ENCODE measurements at regions not wholly inside any gene's neighbourhood (a gene's known extent, or its start where the extent isn't known, plus 50 kb on each side); places are given as distances from the start of the nearest gene placed in this dataset.

GRCh38 chr2:226680719-226681118 is 118.9 kb downstream of the IRS1 start:
- Histone ChIP-seq H3F3A (replicated peaks; ENCODE audit: low read depth) (no peaks in the 10 kb centered on the region), H3K4me2 (no peak overlapping the region), H2AFZ (no peak overlapping the region), H3K36me3 (ENCODE audit: insufficient read depth) (no peaks in the 10 kb centered on the region), H3K79me2 (replicated peaks; ENCODE audit: insufficient read depth) (no peaks in the 10 kb centered on the region), H3K4me3 (no peak overlapping the region), H3K27ac (ENCODE audit: low read depth) (no peak overlapping the region), H4K20me1 (replicated peaks; ENCODE audit: insufficient read depth) (no peaks in the 10 kb centered on the region), H3K27me3 (ENCODE audit: insufficient read depth) (no peaks in the 10 kb centered on the region), H3K4me1 (ENCODE audit: insufficient read depth) (no peaks in the 10 kb centered on the region), H3K9me2 (ENCODE audit: insufficient read depth) (no peaks in the 10 kb centered on the region)
- no peak overlapping the region for H3K4me3 Mint-ChIP-seq
- TF ChIP-seq CTCF (conservative IDR thresholded peaks at IDR 0.05; ENCODE audit: low read depth in 2 of 2) (no peak), STAT1 (IDR thresholded peaks at IDR 0.05; ENCODE audit: unreplicated experiment) (no peak), ZNF114 (CRISPR knock-in tag; IDR thresholded peaks at IDR 0.05) (no peak), CREB1 (CRISPR knock-in tag; IDR thresholded peaks at IDR 0.05; ENCODE audit: low read depth) (no peak), ZNF462 (CRISPR knock-in tag; IDR thresholded peaks at IDR 0.05) (no peak), REST (IDR thresholded peaks at IDR 0.05; ENCODE audit: unreplicated experiment) (no peak), NANOG (IDR thresholded peaks at IDR 0.05; ENCODE audit: borderline replicate concordance) (no peak), EZH2 (IDR thresholded peaks at IDR 0.05; ENCODE audit: low read depth, unreplicated experiment) (no peak), POLR2AphosphoS5 (IDR thresholded peaks at IDR 0.05; ENCODE audit: low read depth) (no peak), ZNF331 (CRISPR knock-in tag; IDR thresholded peaks at IDR 0.05; ENCODE audit: low read depth) (no peak), JUNB (IDR thresholded peaks at IDR 0.05; ENCODE audit: unreplicated experiment) (no peak), EZH2phosphoT487 (IDR thresholded peaks at IDR 0.05; ENCODE audit: unreplicated experiment) (no peak), ETS1 (IDR thresholded peaks at IDR 0.05) (no peak)
- H3K27ac Mint-ChIP-seq = no peak overlapping the region
- no peaks in the 10 kb centered on the region for H3K36me3 Mint-ChIP-seq (ENCODE audit: low read depth)
- no peaks in the 10 kb centered on the region; the same call in 2 of the 3 replicates for H3K4me1 Mint-ChIP-seq
- no peaks in the 10 kb centered on the region for H3K27me3 Mint-ChIP-seq (ENCODE audit: insufficient read depth, low read depth, poor library complexity)
- no peaks in the 10 kb centered on the region; the same call in 2 of the 3 replicates for H3K9me3 Mint-ChIP-seq
- ATAC-seq (no peak), DNase-seq (ENCODE audit: low spot score) (no peak)
